DOHH2 (cell line): ENCODE measurements at regions not wholly inside any gene's neighbourhood (a gene's known extent, or its start where the extent isn't known, plus 50 kb on each side); places are given as distances from the start of the nearest gene placed in this dataset.

Source experiments
- EZH2phosphoT487 ChIP-seq: fragments of 200-600 bp; sonication (generic); IDR thresholded peaks from 2 replicates; pipeline ENCODE4 v1.6.1; 2017; ENCODE audit warnings: borderline replicate concordance, mild to moderate bottlenecking, antibody characterized with exemption, low read length, moderate library complexity, mixed read lengths
- TF ChIP-seq, protein P1 (sequence below): fragments of 200-600 bp; sonication (generic); IDR thresholded peaks from one replicate; pipeline ENCODE4 v1.5.1; 2014; ENCODE audit warnings: antibody characterized with exemption, mild to moderate bottlenecking, low read depth, low read length; ENCODE audit not compliant: poor library complexity, severe bottlenecking

DNA sequence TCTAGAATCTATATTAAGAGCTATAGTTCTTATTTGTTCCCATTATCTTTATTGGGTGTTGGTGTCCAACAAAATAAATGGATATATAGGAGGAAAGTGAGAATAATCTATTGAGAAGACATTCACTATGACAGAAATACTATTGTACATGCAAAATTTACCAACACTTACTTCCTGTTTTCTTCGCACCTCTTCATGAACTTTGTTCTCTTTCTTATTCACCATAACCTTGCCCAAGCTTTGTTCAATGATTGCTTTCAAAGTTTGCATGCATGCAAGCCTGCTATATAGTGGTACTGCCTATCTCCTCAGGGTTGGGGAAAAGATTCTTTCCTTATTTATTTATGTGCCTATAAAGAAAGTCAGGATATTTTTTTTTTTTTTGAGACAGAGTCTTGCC, 176.4 kb upstream of the JADE1 start:
- TF ChIP-seq, protein P1, sequence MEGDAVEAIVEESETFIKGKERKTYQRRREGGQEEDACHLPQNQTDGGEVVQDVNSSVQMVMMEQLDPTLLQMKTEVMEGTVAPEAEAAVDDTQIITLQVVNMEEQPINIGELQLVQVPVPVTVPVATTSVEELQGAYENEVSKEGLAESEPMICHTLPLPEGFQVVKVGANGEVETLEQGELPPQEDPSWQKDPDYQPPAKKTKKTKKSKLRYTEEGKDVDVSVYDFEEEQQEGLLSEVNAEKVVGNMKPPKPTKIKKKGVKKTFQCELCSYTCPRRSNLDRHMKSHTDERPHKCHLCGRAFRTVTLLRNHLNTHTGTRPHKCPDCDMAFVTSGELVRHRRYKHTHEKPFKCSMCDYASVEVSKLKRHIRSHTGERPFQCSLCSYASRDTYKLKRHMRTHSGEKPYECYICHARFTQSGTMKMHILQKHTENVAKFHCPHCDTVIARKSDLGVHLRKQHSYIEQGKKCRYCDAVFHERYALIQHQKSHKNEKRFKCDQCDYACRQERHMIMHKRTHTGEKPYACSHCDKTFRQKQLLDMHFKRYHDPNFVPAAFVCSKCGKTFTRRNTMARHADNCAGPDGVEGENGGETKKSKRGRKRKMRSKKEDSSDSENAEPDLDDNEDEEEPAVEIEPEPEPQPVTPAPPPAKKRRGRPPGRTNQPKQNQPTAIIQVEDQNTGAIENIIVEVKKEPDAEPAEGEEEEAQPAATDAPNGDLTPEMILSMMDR = no peak
- TF ChIP-seq EZH2phosphoT487 = no peak
